ENCODE measurements at regions not wholly inside any gene's neighbourhood (a gene's known extent, or its start where the extent isn't known, plus 50 kb on each side); places are given as distances from the start of the nearest gene placed in this dataset.

GRCh38 chr4:154004507-154005170, 215.8 kb upstream of the SFRP2 start:
- TF ChIP-seq CTCF (conservative IDR thresholded peaks at IDR 0.05 in 1 of 2, IDR thresholded peaks at IDR 0.05 in 1 of 2; ENCODE audit: low read depth in 1 of 2, low read length in 2 of 2) (no peak), EZH2 (IDR thresholded peaks at IDR 0.05; ENCODE audit: low read length, missing control alignments) (no peak)
